ENCODE measurements at regions not wholly inside any gene's neighbourhood (a gene's known extent, or its start where the extent isn't known, plus 50 kb on each side); places are given as distances from the start of the nearest gene placed in this dataset.

DNA sequence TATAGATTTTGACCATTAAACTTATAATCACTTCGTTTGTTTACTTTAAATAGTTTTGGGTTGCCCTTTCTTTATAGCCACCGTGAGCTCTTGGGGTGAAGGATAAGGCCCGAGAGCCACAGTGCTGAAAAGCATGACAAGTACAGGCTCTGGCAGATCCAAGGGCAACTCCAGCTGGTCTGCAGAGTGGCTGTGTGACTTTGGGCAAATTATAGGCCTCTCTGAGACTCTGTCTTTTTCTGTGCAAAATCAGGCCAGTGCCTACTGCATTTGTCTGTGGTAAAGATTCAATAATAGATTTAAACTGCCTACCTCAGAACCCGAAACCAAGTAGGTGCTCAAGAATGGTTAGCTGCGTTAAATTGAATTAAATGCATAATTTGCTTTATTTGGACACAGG is 511.3 kb downstream of the QKI start (continued):
- TF ChIP-seq KAT7 (CRISPR knock-in tag; IDR thresholded peaks at IDR 0.05; ENCODE audit: borderline replicate concordance), result no peak
- TF ChIP-seq, protein P1, sequence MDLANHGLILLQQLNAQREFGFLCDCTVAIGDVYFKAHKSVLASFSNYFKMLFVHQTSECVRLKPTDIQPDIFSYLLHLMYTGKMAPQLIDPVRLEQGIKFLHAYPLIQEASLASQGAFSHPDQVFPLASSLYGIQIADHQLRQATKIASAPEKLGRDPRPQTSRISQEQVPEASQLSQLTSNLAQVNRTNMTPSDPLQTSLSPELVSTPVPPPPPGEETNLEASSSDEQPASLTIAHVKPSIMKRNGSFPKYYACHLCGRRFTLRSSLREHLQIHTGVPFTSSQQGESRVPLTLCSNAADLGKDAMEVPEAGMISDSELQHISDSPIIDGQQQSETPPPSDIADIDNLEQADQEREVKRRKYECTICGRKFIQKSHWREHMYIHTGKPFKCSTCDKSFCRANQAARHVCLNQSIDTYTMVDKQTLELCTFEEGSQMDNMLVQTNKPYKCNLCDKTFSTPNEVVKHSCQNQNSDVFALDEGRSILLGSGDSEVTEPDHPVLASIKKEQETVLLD (IDR thresholded peaks at IDR 0.05), result no peak
- TF ChIP-seq MTF1 (CRISPR knock-in tag; IDR thresholded peaks at IDR 0.05; ENCODE audit: borderline replicate concordance), result no peak
- TF ChIP-seq ZNF263 (CRISPR knock-in tag; IDR thresholded peaks at IDR 0.05; ENCODE audit: borderline replicate concordance), result no peak
- no peak for TF ChIP-seq TAF15 (IDR thresholded peaks at IDR 0.05; ENCODE audit: low read depth, low read length)
- TF ChIP-seq BRF1 (IDR thresholded peaks at IDR 0.05; ENCODE audit: borderline replicate concordance, extremely low read depth, insufficient read length), result no peak
- TF ChIP-seq SMARCB1 (IDR thresholded peaks at IDR 0.05; ENCODE audit: insufficient read length, low read depth), result no peak

DNA sequence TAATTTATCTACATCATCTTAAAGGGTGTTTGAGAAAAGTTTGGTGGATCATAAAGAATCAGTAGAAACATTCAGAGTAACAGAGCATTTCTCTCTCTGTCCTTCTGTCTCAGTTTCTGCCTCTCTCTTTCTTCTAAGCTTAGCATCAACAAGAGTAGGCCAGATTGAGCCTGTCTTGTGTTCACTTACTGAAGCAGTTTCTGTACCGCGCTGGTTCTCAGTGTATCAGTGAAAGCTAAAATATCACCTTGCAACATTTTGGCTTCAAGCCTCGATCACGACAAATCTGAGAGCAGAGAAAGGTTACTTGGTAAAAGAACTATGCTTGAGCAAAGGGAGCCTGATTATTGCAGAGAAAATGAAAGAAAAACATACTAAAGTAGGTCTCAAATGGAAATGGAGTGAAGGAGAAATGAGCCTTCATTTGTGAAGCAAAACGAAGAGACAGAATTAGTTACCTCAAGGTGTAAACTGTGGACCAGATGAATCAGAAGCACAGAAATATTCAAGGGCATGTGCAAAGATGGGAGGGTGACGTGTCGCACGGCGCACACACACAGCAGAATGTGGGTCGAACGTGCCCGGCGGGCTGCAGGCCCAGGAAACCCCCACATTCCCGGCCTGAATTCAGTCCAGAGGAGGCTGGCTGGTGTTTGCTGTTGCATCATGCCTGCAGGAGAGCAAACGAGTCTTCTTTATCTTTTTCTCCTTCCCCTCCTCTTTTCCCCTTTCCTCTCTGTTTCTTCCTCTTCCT is 509.3 kb downstream of the QKI start:
- Histone ChIP-seq H3K4me1 (replicated peaks in 1 of 2; ENCODE audit: control insufficient read depth in 2 of 2, insufficient read depth in 2 of 2, low read length in 2 of 2) (no peaks in the 10 kb centered on the region), H4K20me1 (replicated peaks; ENCODE audit: control insufficient read depth, insufficient read depth, low read length) (no peaks in the 10 kb centered on the region), H3K36me3 (ENCODE audit: control insufficient read depth, insufficient read depth, low read length) (no peaks in the 10 kb centered on the region), H3K9me3 (replicated peaks; ENCODE audit: control insufficient read depth, insufficient read depth, low read depth, low read length) (no peaks in the 10 kb centered on the region), H3K27me3 (ENCODE audit: control insufficient read depth in 2 of 2, insufficient read depth in 2 of 2, low read length in 2 of 2) (peaks cover 28 to 43% of the 10 kb centered on the region in 2 experiments), H3K4me3 (no peak overlapping the region), H3K27ac (ENCODE audit: extremely low read depth, low read depth, low read length) (no peak overlapping the region), H3K4me2 (ENCODE audit: insufficient read depth, low read length) (no peak overlapping the region), H3K9me1 (ENCODE audit: control insufficient read depth, insufficient read depth, low read length) (no peaks in the 10 kb centered on the region), H2AFZ (ENCODE audit: low read depth, low read length) (peak overlapping the region; percentile 47), H3K9ac (ENCODE audit: insufficient read depth in 1 of 2, low read depth in 2 of 2, low read length in 2 of 2) (no peak overlapping the region), H3K79me2 (ENCODE audit: control insufficient read depth, insufficient read depth, low read length) (no peaks in the 10 kb centered on the region)
- ATAC-seq (peak; percentile 34; the same call in 2 of the 3 replicates), FAIRE-seq (no peak), DNase-seq (ENCODE audit: extremely low read depth in 1 of 4, low spot score in 3 of 4) (no peak)
- intact Hi-C loops (cut with micrococcal nuclease), result no loop called here
- ChIA-PET POLR2A (no interaction called here), CTCF (ENCODE audit: low intra/inter-chr PET ratio) (no interaction called here)
- in situ Hi-C loops (cut with MboI), result no loop called here
- WGBS (ENCODE audit: insufficient coverage, low coverage, missing lambda C conversion rate), result 3% methylated on average over 15 of the region's 15 CpGs
- BruUV-seq (replicated peaks), result no TSS peak
- TF ChIP-seq, protein P2, sequence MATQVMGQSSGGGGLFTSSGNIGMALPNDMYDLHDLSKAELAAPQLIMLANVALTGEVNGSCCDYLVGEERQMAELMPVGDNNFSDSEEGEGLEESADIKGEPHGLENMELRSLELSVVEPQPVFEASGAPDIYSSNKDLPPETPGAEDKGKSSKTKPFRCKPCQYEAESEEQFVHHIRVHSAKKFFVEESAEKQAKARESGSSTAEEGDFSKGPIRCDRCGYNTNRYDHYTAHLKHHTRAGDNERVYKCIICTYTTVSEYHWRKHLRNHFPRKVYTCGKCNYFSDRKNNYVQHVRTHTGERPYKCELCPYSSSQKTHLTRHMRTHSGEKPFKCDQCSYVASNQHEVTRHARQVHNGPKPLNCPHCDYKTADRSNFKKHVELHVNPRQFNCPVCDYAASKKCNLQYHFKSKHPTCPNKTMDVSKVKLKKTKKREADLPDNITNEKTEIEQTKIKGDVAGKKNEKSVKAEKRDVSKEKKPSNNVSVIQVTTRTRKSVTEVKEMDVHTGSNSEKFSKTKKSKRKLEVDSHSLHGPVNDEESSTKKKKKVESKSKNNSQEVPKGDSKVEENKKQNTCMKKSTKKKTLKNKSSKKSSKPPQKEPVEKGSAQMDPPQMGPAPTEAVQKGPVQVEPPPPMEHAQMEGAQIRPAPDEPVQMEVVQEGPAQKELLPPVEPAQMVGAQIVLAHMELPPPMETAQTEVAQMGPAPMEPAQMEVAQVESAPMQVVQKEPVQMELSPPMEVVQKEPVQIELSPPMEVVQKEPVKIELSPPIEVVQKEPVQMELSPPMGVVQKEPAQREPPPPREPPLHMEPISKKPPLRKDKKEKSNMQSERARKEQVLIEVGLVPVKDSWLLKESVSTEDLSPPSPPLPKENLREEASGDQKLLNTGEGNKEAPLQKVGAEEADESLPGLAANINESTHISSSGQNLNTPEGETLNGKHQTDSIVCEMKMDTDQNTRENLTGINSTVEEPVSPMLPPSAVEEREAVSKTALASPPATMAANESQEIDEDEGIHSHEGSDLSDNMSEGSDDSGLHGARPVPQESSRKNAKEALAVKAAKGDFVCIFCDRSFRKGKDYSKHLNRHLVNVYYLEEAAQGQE (IDR thresholded peaks at IDR 0.05; ENCODE audit: borderline replicate concordance), result no peak
- TF ChIP-seq, protein P2 (CRISPR knock-in tag; IDR thresholded peaks at IDR 0.05; ENCODE audit: low read depth), result no peak
- TF ChIP-seq, protein P3, sequence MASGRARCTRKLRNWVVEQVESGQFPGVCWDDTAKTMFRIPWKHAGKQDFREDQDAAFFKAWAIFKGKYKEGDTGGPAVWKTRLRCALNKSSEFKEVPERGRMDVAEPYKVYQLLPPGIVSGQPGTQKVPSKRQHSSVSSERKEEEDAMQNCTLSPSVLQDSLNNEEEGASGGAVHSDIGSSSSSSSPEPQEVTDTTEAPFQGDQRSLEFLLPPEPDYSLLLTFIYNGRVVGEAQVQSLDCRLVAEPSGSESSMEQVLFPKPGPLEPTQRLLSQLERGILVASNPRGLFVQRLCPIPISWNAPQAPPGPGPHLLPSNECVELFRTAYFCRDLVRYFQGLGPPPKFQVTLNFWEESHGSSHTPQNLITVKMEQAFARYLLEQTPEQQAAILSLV (tag; IDR thresholded peaks at IDR 0.05), result 0 out of 2 replicates have a peak, but pooled peaks have one; percentile 13
- no peak for TF ChIP-seq ZNF24 (IDR thresholded peaks at IDR 0.05)

Measured in K562 (cell line).